BLaER1 treated with 17β-estradiol and CSF1 and Interleukin-3, amounts not matched to agents 10 nM and 100 nM (cell line): ENCODE measurements at regions not wholly inside any gene's neighbourhood (a gene's known extent, or its start where the extent isn't known, plus 50 kb on each side); places are given as distances from the start of the nearest gene placed in this dataset.
"Not testable (repeated sequence)": the region's sequence is repeated elsewhere in the genome, so short reads cannot be mapped to it uniquely, and the experiment has no call there.

Source experiments
- H3K27ac ChIP-seq, 11 experiments: shearing (Covaris generic); formaldehyde crosslinking; 2 replicates each; pipeline ENCODE4 v1.8.1; 2022
- H3K27me3 ChIP-seq, 11 experiments: shearing (Covaris generic); formaldehyde crosslinking; 2 replicates each; pipeline ENCODE4 v1.8.1; 2022
- H3K36me3 ChIP-seq, 11 experiments: shearing (Covaris generic); formaldehyde crosslinking; 2 replicates each; pipeline ENCODE4 v1.8.1; 2022
- H3K4me1 ChIP-seq, 10 experiments: shearing (Covaris generic); formaldehyde crosslinking; 2 replicates each; pipeline ENCODE4 v1.8.1; 2022
- H3K4me2 ChIP-seq, 11 experiments: shearing (Covaris generic); formaldehyde crosslinking; 2 replicates each; pipeline ENCODE4 v1.8.1; 2022
- H3K4me3 ChIP-seq, 10 experiments: shearing (Covaris generic); formaldehyde crosslinking; 2 replicates each; pipeline ENCODE4 v1.8.1; 2022
- H3K9ac ChIP-seq, 11 experiments: shearing (Covaris generic); formaldehyde crosslinking; 2 replicates each; pipeline ENCODE4 v1.8.1; 2022
- H3K9me3 ChIP-seq, 11 experiments: shearing (Covaris generic); formaldehyde crosslinking; replicated peaks in 1 of 11; 2 replicates each; pipeline ENCODE4 v1.8.1; 2022
- H4K20me1 ChIP-seq, 11 experiments: shearing (Covaris generic); formaldehyde crosslinking; 2 replicates each; pipeline ENCODE4 v1.8.1; 2022
- Cebpa-rat ChIP-seq, 11 experiments: shearing (Covaris generic); IDR thresholded peaks; 2 replicates each; pipeline ENCODE4 v1.8.1; 2022

DNA sequence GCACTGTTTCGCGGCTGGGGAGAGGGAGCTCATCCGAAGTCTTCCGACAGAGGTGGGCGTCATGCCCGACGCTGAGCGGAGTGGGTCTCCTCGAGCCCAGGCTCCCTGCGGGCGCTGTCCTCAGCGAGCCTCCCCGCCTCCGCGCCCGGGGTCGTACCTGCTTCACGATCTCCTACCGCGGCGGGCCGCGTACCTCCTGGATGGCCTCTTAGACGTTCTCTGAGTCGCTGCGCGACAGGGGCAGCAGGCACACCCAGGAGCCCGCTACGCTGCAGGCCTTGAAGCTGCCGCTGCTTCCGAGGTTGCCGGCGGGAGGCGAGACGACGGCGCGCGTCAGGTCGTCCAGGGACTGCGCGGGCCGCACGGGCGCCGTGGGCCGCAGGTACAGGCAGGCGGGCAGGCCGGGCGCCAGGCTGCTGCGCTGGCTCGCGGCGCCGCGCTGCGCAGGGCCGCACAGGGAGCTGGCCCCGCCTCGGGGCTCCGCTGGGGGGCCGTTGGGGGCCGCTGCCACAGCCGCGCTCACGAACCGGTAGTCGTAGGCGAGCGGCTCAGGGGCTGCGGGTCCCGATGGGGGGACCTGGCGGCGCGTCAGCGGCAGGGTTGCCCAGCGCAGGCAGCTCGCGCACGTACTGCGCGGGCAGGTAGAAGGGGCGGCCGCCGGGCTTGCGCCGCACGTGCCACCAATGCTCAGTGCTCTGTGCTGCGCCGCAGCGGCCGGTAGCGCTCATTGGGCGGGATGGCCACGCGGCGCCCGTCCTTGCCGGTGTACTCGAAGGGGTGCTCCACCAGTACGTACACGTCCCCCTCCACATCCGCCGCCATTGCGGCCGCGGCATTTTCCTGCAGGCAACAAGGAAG lies 116.4 kb upstream of the SMURF2 start:
- Histone ChIP-seq H3K27me3 (peaks cover 0 to 40% (median 31%) of the 10 kb centered on the region in 11 experiments; a peak in 19 of 22 replicates), H3K27ac (peak overlapping the region; percentile 49 to 89 (median 82); a peak in 20 of 22 replicates), H4K20me1 (peaks cover 0 to 62% (median 41%) of the 10 kb centered on the region in 11 experiments; a peak in 18 of 22 replicates), H3K4me3 (peak overlapping the region; percentile 30 to 84 (median 74); a peak in 19 of 20 replicates), H3K9ac (peak overlapping the region; percentile 52 to 86 (median 74); a peak in 21 of 22 replicates), H3K4me1 (peaks cover 76 to 98% (median 92%) of the 10 kb centered on the region in 10 experiments), H3K9me3 (no peaks in the 10 kb centered on the region), H3K4me2 (peak overlapping the region; percentile 97 to 100 (median 99)), H3K36me3 (peaks cover 0 to 20% (median 14%) of the 10 kb centered on the region in 11 experiments; a peak in 17 of 22 replicates)
- no peak for TF ChIP-seq Cebpa-rat (IDR thresholded peaks at IDR 0.05)

DNA sequence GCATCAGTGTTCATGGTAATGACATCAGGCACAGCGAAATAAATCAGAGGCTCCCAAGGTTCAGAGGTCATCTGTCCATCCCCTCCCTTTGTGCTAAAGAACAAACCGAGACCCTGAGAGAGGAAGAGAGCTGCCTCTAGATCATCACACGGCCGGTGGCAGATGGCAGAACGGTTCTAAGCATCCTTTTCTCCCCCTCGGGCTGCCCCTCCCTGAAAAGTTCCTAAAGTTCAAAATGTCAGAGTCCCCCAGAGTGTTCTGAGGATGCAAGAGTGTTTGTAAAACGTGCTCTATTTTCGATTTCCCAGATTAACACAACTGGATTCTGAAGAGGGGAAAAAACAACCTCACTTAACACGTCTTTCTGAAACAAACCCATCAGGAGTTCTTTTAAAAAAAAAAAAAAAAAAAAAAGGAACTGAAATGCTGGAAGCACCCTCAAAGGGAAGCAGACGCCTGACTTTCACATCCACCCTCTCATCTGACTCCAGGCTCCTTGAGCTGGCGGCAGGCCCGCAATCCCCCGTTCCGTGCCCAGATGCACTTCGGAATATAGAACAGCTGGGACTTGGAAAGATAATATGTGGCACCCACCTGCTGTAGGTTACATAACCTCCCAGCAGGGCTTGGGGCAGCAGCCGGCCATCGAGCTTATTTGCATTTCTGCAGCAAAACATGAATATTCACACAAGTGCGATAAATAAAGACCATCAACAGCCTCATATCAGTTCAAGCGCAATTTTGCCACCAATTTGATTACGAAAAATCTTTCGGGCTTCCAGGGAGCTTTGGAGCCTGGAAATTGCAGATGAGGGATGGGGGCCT lies 115.5 kb upstream of the SMURF2 start:
- Histone ChIP-seq H3K4me2 (peak overlapping the region; percentile 97 to 100 (median 99)), H3K9me3 (no peaks in the 10 kb centered on the region), H3K36me3 (peaks cover 0 to 17% (median 11%) of the 10 kb centered on the region in 11 experiments; a peak in 13 of 22 replicates), H3K4me1 (peaks cover 71 to 97% (median 90%) of the 10 kb centered on the region in 10 experiments), H3K27me3 (peaks cover 0 to 40% (median 31%) of the 10 kb centered on the region in 11 experiments; a peak in 19 of 22 replicates), H3K9ac (peak overlapping the region; percentile 67 to 86 (median 77)), H3K4me3 (peak overlapping the region; percentile 40 to 84 (median 74); a peak in 19 of 20 replicates), H4K20me1 (peaks cover 0 to 66% (median 45%) of the 10 kb centered on the region in 11 experiments; a peak in 19 of 22 replicates), H3K27ac (peak overlapping the region; percentile 74 to 89 (median 83); a peak in 21 of 22 replicates)
- no peak for TF ChIP-seq Cebpa-rat (IDR thresholded peaks at IDR 0.05)

DNA sequence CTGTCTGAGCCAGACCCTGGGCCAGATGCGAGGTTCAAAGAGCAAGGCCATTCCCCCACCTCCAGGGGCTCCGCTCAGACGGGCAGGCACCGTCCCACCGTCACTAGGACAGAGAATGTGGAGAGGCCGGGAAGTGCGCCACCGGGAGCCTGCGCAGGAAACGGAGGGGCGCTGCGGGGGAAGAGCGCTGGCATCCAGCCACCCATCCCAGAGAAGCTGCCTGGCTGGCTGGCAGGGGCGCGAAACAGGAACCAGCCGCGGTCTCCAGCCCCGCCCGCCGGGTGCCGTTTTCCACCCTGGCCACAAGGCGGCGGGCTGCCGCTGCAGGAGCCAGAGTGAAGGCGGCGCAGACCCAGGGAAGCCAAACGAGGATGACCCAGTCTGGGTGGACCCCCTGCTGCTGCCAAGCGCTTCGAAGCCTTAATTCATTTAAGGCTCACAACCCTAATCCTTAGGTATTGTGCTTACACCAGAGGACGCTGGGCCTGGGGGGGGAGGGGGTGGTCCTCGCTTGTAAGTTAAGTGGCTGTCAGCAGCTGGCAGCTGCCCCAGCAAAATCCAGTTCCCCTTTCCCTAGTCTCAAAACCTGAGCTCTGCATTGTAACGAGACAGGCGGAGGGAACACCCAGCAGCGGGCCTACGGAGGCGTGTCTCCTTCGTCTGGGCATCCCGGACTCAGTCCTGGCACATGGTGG lies 114.8 kb upstream of the SMURF2 start:
- peak overlapping the region; percentile 67 to 86 (median 77) for H3K9ac ChIP-seq
- peaks cover 3 to 73% (median 52%) of the 10 kb centered on the region in 11 experiments; a peak in 19 of 22 replicates for H4K20me1 ChIP-seq
- H3K4me3 ChIP-seq: peak overlapping the region; percentile 40 to 84 (median 74); a peak in 17 of 20 replicates
- H3K27me3 ChIP-seq: peaks cover 0 to 40% (median 31%) of the 10 kb centered on the region in 11 experiments; a peak in 19 of 22 replicates
- peaks cover 66 to 91% (median 83%) of the 10 kb centered on the region in 10 experiments for H3K4me1 ChIP-seq
- H3K9me3 ChIP-seq: not testable (repeated sequence)
- peak overlapping the region; percentile 74 to 89 (median 83); a peak in 21 of 22 replicates for H3K27ac ChIP-seq
- peaks cover 0 to 22% (median 13%) of the 10 kb centered on the region in 11 experiments; a peak in 13 of 22 replicates for H3K36me3 ChIP-seq
- peak overlapping the region; percentile 93 to 100 (median 99) for H3K4me2 ChIP-seq

DNA sequence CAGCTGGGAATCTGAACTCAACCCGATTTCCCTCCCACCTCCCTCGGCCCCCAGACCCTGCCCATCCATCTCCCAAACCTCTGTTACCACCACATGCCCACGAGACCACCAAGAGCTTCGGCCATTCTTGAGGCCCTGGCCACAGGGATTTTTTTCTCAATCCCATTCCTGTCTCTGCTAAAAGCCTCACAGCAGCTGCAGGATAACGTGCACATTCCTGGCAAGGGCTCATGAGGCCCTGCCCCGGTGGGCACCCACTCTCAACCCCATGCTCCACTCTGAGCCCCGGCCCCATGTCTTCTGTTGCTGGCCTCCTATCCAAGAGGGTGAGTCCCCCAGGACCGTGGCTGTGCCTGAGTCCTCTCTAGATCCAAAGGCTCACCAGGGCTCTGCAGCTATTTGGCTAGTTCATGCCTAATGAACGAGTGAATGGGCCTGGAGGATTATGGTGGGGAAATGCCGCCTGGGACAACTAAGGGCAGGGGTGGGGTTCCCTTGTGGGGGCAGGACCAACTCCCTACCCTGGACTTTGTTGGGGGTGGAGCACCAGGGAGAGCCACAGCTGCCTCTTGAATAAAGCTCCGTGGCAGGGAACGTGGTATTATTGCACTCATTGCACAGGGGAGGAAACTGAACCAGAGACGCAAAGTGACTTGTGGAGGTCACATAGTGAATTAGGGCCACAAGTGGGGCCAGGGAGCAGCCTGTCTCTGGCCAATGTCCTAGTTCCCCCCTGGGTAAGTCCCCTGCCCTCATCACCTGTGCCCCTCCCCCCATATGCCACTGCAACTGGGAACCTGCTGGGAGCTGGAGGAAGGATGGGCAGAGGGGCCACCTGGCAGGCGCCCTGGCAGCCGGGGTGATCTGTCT lies 113.8 kb upstream of the SMURF2 start:
- peak overlapping the region in 9 of 11 experiments; percentile 67 to 86 (median 74); a peak in 12 of 22 replicates for H3K9ac ChIP-seq
- no peak for TF ChIP-seq Cebpa-rat (IDR thresholded peaks at IDR 0.05)
- H3K27me3 ChIP-seq: peaks cover 0 to 39% (median 30%) of the 10 kb centered on the region in 11 experiments; a peak in 19 of 22 replicates
- H3K4me2 ChIP-seq: peak overlapping the region; percentile 93 to 100 (median 99)
- no peaks in the 10 kb centered on the region for H3K9me3 ChIP-seq
- peak overlapping the region in 6 of 10 experiments; percentile 28 to 84 (median 73); a peak in 4 of 20 replicates for H3K4me3 ChIP-seq
- peaks cover 61 to 84% (median 77%) of the 10 kb centered on the region in 10 experiments for H3K4me1 ChIP-seq
- H3K27ac ChIP-seq: peak overlapping the region in 8 of 11 experiments; percentile 74 to 89 (median 83); a peak in 9 of 22 replicates
- peaks cover 3 to 78% (median 62%) of the 10 kb centered on the region in 11 experiments; a peak in 19 of 22 replicates for H4K20me1 ChIP-seq
- peaks cover 0 to 30% (median 18%) of the 10 kb centered on the region in 11 experiments; a peak in 16 of 22 replicates for H3K36me3 ChIP-seq

DNA sequence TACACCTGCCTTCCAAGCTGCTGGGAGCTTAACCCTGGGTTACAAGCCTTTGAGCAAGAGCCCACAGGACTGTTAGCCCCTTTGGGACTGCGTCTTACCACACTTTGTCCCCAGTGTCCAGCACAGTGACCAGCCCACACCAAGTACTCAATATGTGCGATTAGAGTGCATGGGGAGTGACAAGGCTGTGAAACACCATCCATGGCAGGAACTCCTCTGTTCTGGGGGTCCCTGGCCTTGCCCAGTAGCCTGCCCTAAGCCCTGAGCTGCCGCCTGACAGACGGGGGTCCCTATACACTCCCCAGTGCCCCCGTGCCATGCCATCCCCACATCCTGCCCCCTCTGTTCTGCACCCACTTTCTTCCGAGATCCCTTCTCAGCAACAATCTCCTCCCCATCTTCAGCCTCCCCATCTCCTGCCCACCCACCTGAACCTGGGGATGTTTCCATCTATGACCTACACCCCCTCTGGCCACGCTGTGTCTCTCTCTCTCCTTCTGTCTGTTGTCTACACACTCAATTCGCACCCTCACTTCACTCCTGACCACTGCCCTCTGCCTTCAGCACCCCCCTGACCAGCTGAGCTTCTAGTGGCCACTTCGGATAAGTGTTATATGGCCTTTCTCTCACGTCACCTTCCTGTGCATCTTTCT lies 112.9 kb upstream of the SMURF2 start:
- H4K20me1 ChIP-seq: peaks cover 3 to 82% (median 66%) of the 10 kb centered on the region in 11 experiments; a peak in 19 of 22 replicates
- peak overlapping the region; percentile 44 to 100 (median 68); a peak in 20 of 22 replicates for H3K4me2 ChIP-seq
- peaks cover 0 to 40% (median 28%) of the 10 kb centered on the region in 11 experiments; a peak in 17 of 22 replicates for H3K36me3 ChIP-seq
- TF ChIP-seq Cebpa-rat (IDR thresholded peaks at IDR 0.05): no peak
- no peak overlapping the region for H3K9ac ChIP-seq
- no peak overlapping the region for H3K27ac ChIP-seq
- no peak overlapping the region for H3K4me3 ChIP-seq
- H3K27me3 ChIP-seq: peaks cover 0 to 29% (median 21%) of the 10 kb centered on the region in 11 experiments; a peak in 19 of 22 replicates
- no peaks in the 10 kb centered on the region for H3K9me3 ChIP-seq
- peaks cover 60 to 75% (median 69%) of the 10 kb centered on the region in 10 experiments for H3K4me1 ChIP-seq

DNA sequence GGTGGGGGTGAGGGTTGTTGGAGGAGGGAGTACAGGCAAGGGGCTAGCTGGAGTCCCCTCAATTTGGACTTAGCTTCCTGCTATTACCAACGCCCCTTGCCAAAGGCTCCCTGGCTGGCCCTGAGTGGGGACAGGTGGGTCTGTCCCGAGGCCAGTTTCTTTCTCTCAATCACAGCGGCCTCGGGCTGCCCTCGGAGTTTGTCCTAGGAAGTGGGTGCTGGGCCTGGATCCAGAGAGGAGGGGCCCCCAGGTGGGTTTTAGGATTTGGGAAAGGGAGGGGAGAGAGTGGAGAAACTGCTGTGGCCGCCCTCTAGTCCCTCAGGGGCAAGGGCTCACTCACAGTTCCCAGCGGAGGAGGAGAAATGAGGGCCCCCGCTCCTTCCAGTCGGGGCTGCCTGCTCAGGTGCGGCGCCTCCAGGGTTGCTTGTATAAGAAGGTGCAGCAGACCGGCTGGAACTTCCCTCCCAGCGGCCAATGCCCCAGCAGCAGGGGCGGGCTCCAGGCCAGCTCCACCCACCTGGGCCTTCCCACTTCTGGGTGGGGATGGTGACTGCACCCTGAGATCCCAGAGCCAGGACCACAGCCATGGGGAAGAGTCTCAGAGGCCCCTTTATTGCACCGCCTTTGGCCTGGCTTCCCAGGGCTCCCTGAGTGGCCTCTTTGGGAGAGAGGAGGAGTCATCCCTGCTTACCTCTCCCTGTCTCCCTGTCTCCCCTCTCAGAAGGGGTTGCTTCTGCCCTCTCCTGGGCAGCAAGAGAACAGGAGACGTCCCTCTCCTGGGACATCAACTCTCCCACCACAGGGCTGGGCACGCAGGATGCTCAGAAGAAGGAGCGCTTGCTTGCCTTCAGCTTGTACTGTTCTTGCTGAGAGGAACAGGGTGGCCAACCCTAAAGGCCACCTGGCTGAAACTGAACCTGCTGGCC lies 112.0 kb upstream of the SMURF2 start:
- H3K4me3 ChIP-seq: peak overlapping the region in 1 of 10 experiments; percentile 27; a peak in 2 of 20 replicates
- no peaks in the 10 kb centered on the region for H3K9me3 ChIP-seq
- H3K4me1 ChIP-seq: peaks cover 51 to 66% (median 60%) of the 10 kb centered on the region in 10 experiments
- H3K36me3 ChIP-seq: peaks cover 0 to 43% (median 30%) of the 10 kb centered on the region in 11 experiments; a peak in 17 of 22 replicates
- no peak for TF ChIP-seq Cebpa-rat (IDR thresholded peaks at IDR 0.05)
- H3K27me3 ChIP-seq: peaks cover 0 to 20% (median 12%) of the 10 kb centered on the region in 11 experiments; a peak in 19 of 22 replicates
- peak overlapping the region in 1 of 11 experiments; percentile 16; a peak in 2 of 22 replicates for H3K9ac ChIP-seq
- peaks cover 3 to 87% (median 65%) of the 10 kb centered on the region in 11 experiments; a peak in 19 of 22 replicates for H4K20me1 ChIP-seq
- H3K4me2 ChIP-seq: peak overlapping the region; percentile 44 to 100 (median 68)
- H3K27ac ChIP-seq: no peak overlapping the region
